Activated CD4-positive, alpha-beta T cell treated with anti-CD3 and anti-CD28 coated beads, Interleukin-10, Interleukin-2, amounts not matched to agents 100 ng/mL and 50 ng/mL, durations not matched to agents 16 hours and 8 hours (primary cell): ENCODE measurements at regions not wholly inside any gene's neighbourhood (a gene's known extent, or its start where the extent isn't known, plus 50 kb on each side); places are given as distances from the start of the nearest gene placed in this dataset.
"Not testable (repeated sequence)": the region's sequence is repeated elsewhere in the genome, so short reads cannot be mapped to it uniquely, and the experiment has no call there.

ENCODE experiments used
- DNase-seq: peaks from one replicate; pipeline ENCODE4 v3.0.0-alpha.2; 2020

- DNase-seq = no peak
These were observed 492.3 kb downstream of the NYAP2 start for GRCh38 chr2:225891771-225892170.

- DNase-seq = no peak
These were observed 491.5 kb downstream of the NYAP2 start for GRCh38 chr2:225891013-225891412.

- DNase-seq = peak; percentile 22
These were observed 489.9 kb downstream of the NYAP2 start for GRCh38 chr2:225889452-225889851.

- no peak for DNase-seq
These were observed 467.6 kb downstream of the NYAP2 start for GRCh38 chr2:225867071-225867470.

GRCh38 chr2:225865468-225865867 lies 466.0 kb downstream of the NYAP2 start:
- DNase-seq = no peak

- DNase-seq = no peak
These were observed 464.9 kb downstream of the NYAP2 start for GRCh38 chr2:225864394-225864793.

- DNase-seq = no peak
These were observed 443.4 kb downstream of the NYAP2 start for GRCh38 chr2:225842939-225843338.

GRCh38 chr2:225841314-225841713 lies 441.8 kb downstream of the NYAP2 start:
- no peak for DNase-seq

- DNase-seq = no peak
These were observed 437.8 kb downstream of the NYAP2 start for GRCh38 chr2:225837328-225837727.

- no peak for DNase-seq
These were observed 425.4 kb downstream of the NYAP2 start for GRCh38 chr2:225824748-225825449.

GRCh38 chr2:225821351-225821750 lies 421.8 kb downstream of the NYAP2 start:
- DNase-seq = no peak

- DNase-seq = no peak
These were observed 421.3 kb downstream of the NYAP2 start for GRCh38 chr2:225820826-225821225.

GRCh38 chr2:225814554-225814953 lies 415.0 kb downstream of the NYAP2 start:
- no peak for DNase-seq

- no peak for DNase-seq
These were observed 406.6 kb downstream of the NYAP2 start for GRCh38 chr2:225806105-225806504.

GRCh38 chr2:225802076-225802475 lies 402.6 kb downstream of the NYAP2 start:
- not testable (repeated sequence) for DNase-seq

GRCh38 chr2:225797394-225797793 lies 397.9 kb downstream of the NYAP2 start:
- no peak for DNase-seq

GRCh38 chr2:225794652-225795400 lies 395.3 kb downstream of the NYAP2 start:
- DNase-seq = no peak

GRCh38 chr2:225793736-225794550 lies 394.4 kb downstream of the NYAP2 start:
- no peak for DNase-seq

- DNase-seq = no peak
These were observed 389.1 kb downstream of the NYAP2 start for GRCh38 chr2:225788571-225789094.

- DNase-seq = no peak
These were observed 388.0 kb downstream of the NYAP2 start for GRCh38 chr2:225787497-225787896.

- DNase-seq = no peak
These were observed 382.5 kb downstream of the NYAP2 start for GRCh38 chr2:225781991-225782390.

- no peak for DNase-seq
These were observed 381.6 kb downstream of the NYAP2 start for GRCh38 chr2:225781145-225781544.

- no peak for DNase-seq
These were observed 380.3 kb downstream of the NYAP2 start for GRCh38 chr2:225779829-225780228.
